Stimulated activated CD8-positive, alpha-beta memory T cell treated with anti-CD3 and anti-CD28 coated beads, Interleukin-15, amount 100 ng/mL, for 48 hours (primary cell): ENCODE measurements at regions not wholly inside any gene's neighbourhood (a gene's known extent, or its start where the extent isn't known, plus 50 kb on each side); places are given as distances from the start of the nearest gene placed in this dataset.

Experiments used
- DNase-seq, 2 donors: peaks; one replicate each; pipeline ENCODE4 v3.0.0-alpha.2; 2020; ENCODE audit warnings: low read depth in 2 of 2

- DNase-seq = no peak
Observed at GRCh38 chr2:143819764-143820163, 690.5 kb downstream of the ARHGAP15 start.

- DNase-seq = no peak
Observed at GRCh38 chr2:143819190-143819735, 690.0 kb downstream of the ARHGAP15 start.
